Transverse colon (tissue), 4 donors: ENCODE measurements at regions not wholly inside any gene's neighbourhood (a gene's known extent, or its start where the extent isn't known, plus 50 kb on each side); places are given as distances from the start of the nearest gene placed in this dataset.

Source experiments
- DNase-seq: peaks from one replicate; pipeline ENCODE4 v3.0.0-alpha.2; 2019
- H3K27ac ChIP-seq, 4 donors: fragments of 200-600 bp; sonication (generic); 2 replicates each; pipeline ENCODE4 v1.5.1; 2016 to 2018; ENCODE audit warnings: inconsistent platforms in 4 of 4
- H3K27me3 ChIP-seq: fragments of 200-600 bp; sonication (generic); 2 replicates; pipeline ENCODE4 v1.5.1; 2017; ENCODE audit warnings: inconsistent platforms
- H3K36me3 ChIP-seq, 4 donors: fragments of 200-600 bp; sonication (generic); 2 replicates each; pipeline ENCODE4 v1.5.1; 2017 to 2019; ENCODE audit warnings: inconsistent platforms in 4 of 4
- H3K4me1 ChIP-seq, 4 donors: fragments of 200-600 bp; sonication (generic); 2 replicates each; pipeline ENCODE4 v1.5.1; 2017 to 2020; ENCODE audit warnings: inconsistent platforms in 4 of 4
- H3K4me3 ChIP-seq, 4 donors: fragments of 200-600 bp; sonication (generic); 1 replicate in 1 of 4; 2 replicates in 3 of 4; pipeline versions ENCODE4 v1.5.1 to v1.6.1; 2017 to 2019; ENCODE audit warnings: inconsistent platforms in 4 of 4
- H3K9me3 ChIP-seq, 2 donors: fragments of 200-600 bp; sonication (generic); 2 replicates each; pipeline ENCODE4 v1.5.1; 2017 to 2019; ENCODE audit warnings: inconsistent platforms in 2 of 2
- EP300 ChIP-seq: sonication (generic); formaldehyde crosslinking; IDR thresholded peaks from one replicate; pipeline ENCODE4 v1.6.1; 2017; ENCODE audit warnings: antibody characterized with exemption, low read depth
- POLR2A ChIP-seq: fragments of 450-650 bp; IDR thresholded peaks from one replicate; pipeline ENCODE4 v1.6.1; 2016; ENCODE audit warnings: antibody characterized with exemption, mild to moderate bottlenecking, moderate library complexity
- POLR2AphosphoS5 ChIP-seq, 3 donors: sonication (generic); formaldehyde crosslinking; IDR thresholded peaks; one replicate each; pipeline ENCODE4 v1.6.1; 2016; ENCODE audit warnings: antibody characterized with exemption in 3 of 3
- WGBS, 2 donors: methylation state at CpG; one replicate each; pipeline ENCODE4 v1.1.5; 2018; ENCODE audit warnings: low coverage in 1 of 2; 5-methylcytosine and 5-hydroxymethylcytosine counted together
- in situ Hi-C, 4 donors: fragments of 200-750 bp; cut with MboI; loops; one replicate each; pipeline versions ENCODE4 v1.15.0 to v1.15.1; 2017; ENCODE audit warnings: low sequenced_read_pairs in 3 of 4, low pct_ligation_motif_present in 1 of 4, low pct_unique_long_range_greater_than_20kb in 1 of 4
- intact Hi-C: fragments of 100-400 bp; cut with DNase I; formaldehyde crosslinking; loops from one replicate; pipeline ENCODE4 v1.15.1; 2023; ENCODE audit warnings: low total_unique reads
- TF ChIP-seq, protein P1 (sequence below), 5 experiments: fragments of 200-600 bp in 3 of 5; fragments of 450-650 bp in 2 of 5; sonication (generic) in 3 of 5; IDR thresholded peaks; 1 replicate in 2 of 5; 2 replicates in 3 of 5; pipeline ENCODE4 v1.5.1; 2016 to 2017; ENCODE audit warnings: antibody characterized with exemption in 5 of 5, inconsistent platforms in 3 of 5, mild to moderate bottlenecking in 2 of 5, moderate library complexity in 1 of 5

- TF ChIP-seq, protein P1, sequence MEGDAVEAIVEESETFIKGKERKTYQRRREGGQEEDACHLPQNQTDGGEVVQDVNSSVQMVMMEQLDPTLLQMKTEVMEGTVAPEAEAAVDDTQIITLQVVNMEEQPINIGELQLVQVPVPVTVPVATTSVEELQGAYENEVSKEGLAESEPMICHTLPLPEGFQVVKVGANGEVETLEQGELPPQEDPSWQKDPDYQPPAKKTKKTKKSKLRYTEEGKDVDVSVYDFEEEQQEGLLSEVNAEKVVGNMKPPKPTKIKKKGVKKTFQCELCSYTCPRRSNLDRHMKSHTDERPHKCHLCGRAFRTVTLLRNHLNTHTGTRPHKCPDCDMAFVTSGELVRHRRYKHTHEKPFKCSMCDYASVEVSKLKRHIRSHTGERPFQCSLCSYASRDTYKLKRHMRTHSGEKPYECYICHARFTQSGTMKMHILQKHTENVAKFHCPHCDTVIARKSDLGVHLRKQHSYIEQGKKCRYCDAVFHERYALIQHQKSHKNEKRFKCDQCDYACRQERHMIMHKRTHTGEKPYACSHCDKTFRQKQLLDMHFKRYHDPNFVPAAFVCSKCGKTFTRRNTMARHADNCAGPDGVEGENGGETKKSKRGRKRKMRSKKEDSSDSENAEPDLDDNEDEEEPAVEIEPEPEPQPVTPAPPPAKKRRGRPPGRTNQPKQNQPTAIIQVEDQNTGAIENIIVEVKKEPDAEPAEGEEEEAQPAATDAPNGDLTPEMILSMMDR (IDR thresholded peaks at IDR 0.05), result no peak
- TF ChIP-seq POLR2A (no peak), POLR2AphosphoS5 (IDR thresholded peaks at IDR 0.05) (no peak), EP300 (no peak)
- no peaks in the 10 kb centered on the region for H3K4me1 ChIP-seq
- 69 to 83% methylated on average over 1 of the region's 1 CpG for WGBS, 2 donors
- no peak overlapping the region for H3K4me3 ChIP-seq
- intact Hi-C loops, result no loop called here
- no peaks in the 10 kb centered on the region for H3K9me3 ChIP-seq
- no peaks in the 10 kb centered on the region for H3K27me3 ChIP-seq
- in situ Hi-C loops, result no loop called here
- no peak for DNase-seq
- no peak overlapping the region for H3K27ac ChIP-seq
- H3K36me3 ChIP-seq, result no peaks in the 10 kb centered on the region
These were observed 68.1 kb upstream of the GRXCR1 start for GRCh38 chr4:42824278-42824977.

- TF ChIP-seq EP300 (no peak), POLR2A (no peak), POLR2AphosphoS5 (IDR thresholded peaks at IDR 0.05) (no peak)
- TF ChIP-seq, protein P1 (IDR thresholded peaks at IDR 0.05), result no peak
- Histone ChIP-seq H3K27me3 (no peaks in the 10 kb centered on the region), H3K4me1 (no peaks in the 10 kb centered on the region), H3K4me3 (no peak overlapping the region), H3K27ac (no peak overlapping the region), H3K9me3 (no peaks in the 10 kb centered on the region), H3K36me3 (no peaks in the 10 kb centered on the region)
- in situ Hi-C loops, result no loop called here
- intact Hi-C loops, result no loop called here
- no peak for DNase-seq
These were observed 71.3 kb upstream of the GRXCR1 start for GRCh38 chr4:42821230-42821629.

DNA sequence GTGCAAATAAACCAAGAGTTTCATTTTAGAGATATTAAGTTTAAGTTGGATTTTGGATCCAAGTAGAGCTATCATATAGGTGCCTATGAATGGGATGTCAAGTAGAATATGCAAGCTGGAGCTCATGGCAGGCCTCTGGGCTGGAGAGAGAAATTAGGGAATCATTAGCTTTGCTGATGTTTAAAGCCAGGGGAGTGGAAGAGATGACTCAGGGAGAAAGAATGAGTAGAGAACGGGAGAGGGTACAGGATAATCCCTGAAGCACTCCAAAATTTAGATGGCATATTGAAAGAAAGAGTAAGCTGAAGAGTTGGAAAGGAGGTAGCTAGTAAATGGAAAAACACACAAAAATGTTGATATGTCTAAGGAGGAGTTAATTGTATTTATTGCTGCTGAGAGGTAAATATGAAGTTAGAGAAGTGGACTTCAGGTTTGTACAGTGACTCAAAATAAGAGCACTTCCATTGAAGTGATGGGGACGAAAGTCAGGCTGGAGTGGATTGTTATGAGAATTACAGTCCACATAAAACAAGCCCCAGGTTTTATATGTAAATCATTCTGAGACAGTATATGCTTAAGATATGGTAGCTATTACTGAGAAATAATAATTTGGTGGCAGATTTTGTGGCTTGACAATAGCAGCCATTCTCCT lies 72.5 kb upstream of the GRXCR1 start:
- intact Hi-C loops, result no loop called here
- no peaks in the 10 kb centered on the region for H3K36me3 ChIP-seq
- H3K4me3 ChIP-seq, result no peak overlapping the region
- H3K4me1 ChIP-seq, result no peaks in the 10 kb centered on the region
- H3K27ac ChIP-seq, result no peak overlapping the region
- in situ Hi-C loops, result no loop called here
- H3K27me3 ChIP-seq, result no peaks in the 10 kb centered on the region
- 37 to 44% methylated on average over 2 of the region's 2 CpGs for WGBS, 2 donors
- DNase-seq, result no peak
- H3K9me3 ChIP-seq, result no peaks in the 10 kb centered on the region
- no peak for TF ChIP-seq POLR2AphosphoS5 (IDR thresholded peaks at IDR 0.05)
- TF ChIP-seq EP300, result no peak
- TF ChIP-seq, protein P1 (IDR thresholded peaks at IDR 0.05), result no peak
- TF ChIP-seq POLR2A, result no peak

- DNase-seq, result no peak
- Histone ChIP-seq H3K4me3 (no peak overlapping the region), H3K27me3 (no peaks in the 10 kb centered on the region), H3K36me3 (no peaks in the 10 kb centered on the region), H3K9me3 (no peaks in the 10 kb centered on the region), H3K4me1 (no peaks in the 10 kb centered on the region), H3K27ac (no peak overlapping the region)
- TF ChIP-seq, protein P1 (IDR thresholded peaks at IDR 0.05), result no peak
- TF ChIP-seq POLR2AphosphoS5 (IDR thresholded peaks at IDR 0.05) (no peak), EP300 (no peak), POLR2A (no peak)
- intact Hi-C loops, result no loop called here
- in situ Hi-C loops, result no loop called here
These were observed 74.6 kb upstream of the GRXCR1 start for GRCh38 chr4:42817913-42818312.
